Left kidney (tissue), 1 donor: ENCODE measurements at regions not wholly inside any gene's neighbourhood (a gene's known extent, or its start where the extent isn't known, plus 50 kb on each side); places are given as distances from the start of the nearest gene placed in this dataset.
"Not testable (repeated sequence)": the region's sequence is repeated elsewhere in the genome, so short reads cannot be mapped to it uniquely, and the experiment has no call there.

Experiments
- DNase-seq: peaks from one replicate; pipeline ENCODE4 v3.0.0-alpha.2; 2013

DNA sequence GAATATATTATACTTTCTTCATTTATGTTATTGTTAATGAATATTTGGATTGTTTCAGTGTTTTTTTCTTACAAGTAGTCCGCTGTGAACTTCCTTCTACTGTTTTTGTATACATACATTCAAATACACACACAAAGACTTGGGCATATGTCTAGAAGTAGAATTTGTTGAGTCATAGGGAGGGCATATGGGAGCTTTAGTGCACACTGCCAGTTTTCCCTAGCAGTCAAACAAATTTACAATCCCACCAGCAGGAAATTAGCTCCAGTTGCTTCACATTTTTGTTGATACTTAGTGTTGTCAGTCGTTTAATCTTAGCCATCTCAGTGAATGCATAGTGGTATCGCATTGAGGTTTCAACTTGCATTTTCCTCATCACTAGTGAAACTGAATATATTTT lies 492.3 kb downstream of the DIPK2A start:
- DNase-seq: no peak

DNA sequence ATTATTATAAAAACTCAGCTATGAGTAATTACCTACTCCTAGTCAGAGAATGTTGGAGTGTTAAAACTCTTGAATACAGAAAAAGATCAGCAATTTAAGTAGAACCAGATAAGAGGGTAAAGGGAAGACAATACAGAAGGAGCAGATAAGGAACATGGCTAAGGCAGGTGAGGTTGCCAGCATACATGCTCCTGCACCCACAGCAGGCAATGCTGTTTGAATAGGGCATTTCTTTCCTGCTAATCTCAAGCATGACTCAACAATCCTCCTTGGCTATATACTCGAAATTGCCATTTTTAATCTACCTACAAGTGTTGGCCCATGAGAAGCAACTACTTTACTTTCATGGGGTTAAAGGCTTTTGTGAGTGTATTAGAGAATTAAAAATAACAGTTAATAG lies 494.5 kb downstream of the DIPK2A start:
- no peak for DNase-seq

DNA sequence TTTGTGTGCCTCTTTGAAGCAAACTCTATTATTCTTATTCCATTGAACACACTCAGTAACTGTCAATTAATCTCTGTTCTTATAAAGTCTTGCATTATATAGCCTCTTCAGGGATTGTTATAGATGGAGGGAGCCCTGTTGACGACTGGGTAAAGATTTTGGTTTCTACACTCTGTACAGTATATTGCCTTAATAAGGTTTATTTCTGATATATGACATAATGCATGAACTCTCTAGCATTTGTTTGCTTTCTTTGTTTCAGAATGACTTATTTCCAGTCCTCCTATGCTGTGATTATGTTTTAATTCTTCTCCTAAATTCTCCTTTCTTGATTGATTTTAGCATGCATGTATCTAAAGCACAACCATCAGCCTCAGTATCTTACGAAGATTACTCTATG lies 494.9 kb downstream of the DIPK2A start:
- no peak for DNase-seq

DNA sequence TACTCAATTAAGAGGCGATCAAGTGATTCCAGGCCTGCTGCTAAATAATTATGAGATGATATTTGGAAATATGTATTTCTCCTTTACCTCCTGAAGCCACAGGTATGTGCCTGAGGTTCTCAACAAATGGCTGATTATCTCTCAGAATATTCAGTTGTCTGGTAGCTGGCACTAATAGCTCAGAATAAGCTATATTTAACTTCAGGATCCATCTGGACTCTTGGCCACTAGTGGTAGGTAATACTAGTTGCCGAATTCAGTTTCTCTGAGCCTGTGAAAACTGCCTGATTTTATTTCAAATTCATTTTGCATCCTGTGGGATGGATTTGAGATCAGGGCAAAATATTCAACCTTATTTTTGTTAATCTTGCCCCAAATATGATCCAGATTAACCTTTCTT lies 499.0 kb downstream of the DIPK2A start:
- no peak for DNase-seq

DNA sequence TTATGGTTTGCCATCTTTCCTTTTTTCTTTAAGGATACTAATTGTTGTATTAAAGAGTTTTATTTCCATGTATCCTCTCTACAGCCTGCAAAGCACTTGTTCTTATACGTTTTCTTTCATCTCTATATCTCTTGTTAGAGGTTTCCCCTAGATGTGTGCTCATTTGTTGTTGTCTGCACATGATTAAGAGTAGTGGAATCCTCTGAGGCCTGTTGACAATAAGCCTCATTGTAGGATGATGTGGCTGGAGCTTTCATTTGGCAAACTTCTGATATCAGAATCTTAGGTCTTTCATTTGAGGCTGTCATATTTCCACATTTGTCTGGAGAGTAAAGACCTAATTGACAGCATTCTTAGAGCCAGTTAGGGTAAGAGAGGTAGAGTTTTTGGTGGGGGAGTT lies 506.0 kb downstream of the DIPK2A start:
- no peak for DNase-seq

DNA sequence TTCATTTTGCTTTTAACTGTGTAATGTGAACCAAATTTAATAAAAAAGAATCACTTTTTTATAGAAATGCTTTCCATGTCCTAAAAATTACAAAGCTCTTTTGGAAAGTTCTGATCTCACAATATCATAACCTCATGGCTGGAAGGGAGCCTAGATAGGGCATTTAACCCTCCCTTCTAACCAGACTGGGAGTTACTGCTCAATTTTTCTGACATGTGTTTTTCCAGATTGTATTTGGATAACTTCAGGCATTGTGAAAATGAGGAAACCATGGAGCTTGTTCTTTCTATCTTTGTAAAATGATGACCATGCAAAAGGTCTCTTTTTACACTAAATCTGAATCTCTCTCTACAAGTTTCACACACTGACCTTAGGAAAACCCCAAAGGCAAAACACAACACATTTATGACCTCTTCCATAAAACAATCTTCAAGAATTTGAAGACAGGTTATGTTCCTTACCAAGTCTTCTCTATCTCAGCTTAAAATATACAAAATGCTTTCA lies 508.8 kb downstream of the DIPK2A start:
- DNase-seq: no peak

DNA sequence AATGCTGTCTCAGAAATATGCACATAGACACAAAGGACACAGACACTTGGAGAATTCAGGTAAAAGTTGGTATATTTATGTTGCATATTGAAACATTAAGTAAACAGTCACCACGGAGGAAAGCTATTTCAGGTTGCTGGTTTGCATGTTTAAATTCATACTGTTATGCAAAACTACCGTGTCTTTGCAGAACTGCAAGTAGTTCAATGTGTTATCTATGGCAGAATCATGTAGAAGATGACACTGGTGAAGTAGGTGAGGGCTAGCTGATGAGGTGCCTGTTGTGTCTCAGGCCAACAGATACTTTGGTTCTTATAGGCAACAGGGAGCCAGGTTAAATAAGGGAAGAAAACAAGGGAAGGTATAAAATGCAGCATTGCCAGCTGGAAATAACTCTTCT lies 511.3 kb downstream of the DIPK2A start:
- no peak for DNase-seq

DNA sequence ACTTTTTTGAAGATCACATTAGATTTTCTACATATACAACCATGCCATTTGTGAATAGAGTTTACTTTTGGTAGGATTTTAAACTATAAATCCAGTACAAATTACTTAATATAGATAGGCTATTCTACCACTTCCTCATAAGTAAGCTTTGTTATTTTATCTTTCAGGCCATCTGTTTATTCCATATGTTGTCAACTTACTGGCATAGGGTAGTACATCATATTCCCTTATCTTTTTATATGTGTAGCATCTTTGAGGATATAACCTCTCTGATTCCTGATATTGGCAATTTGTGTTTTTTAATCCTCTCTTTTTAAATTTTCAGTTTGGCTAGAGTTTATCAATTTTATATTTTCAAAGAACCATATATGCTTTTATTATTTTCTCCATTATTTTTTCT lies 515.4 kb downstream of the DIPK2A start:
- DNase-seq: no peak

DNA sequence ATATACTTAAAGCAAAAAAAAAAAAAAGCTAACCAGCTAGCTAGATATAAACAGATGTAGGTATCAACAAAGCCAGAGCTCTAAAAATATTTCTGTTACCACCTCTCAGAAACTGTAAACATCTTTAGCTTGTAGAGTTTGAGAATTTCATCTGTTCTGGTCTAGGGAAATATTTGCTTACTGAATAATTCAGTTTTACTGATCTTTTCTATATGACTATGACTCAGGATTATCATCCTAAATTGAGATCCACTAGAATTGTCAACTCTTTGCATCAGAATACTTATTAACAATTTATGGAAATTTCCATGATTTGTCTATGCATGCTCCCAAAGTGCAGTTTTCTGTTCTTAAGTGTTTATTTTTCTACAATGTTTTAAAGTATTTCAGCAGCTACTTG lies 517.3 kb downstream of the DIPK2A start:
- no peak for DNase-seq

DNA sequence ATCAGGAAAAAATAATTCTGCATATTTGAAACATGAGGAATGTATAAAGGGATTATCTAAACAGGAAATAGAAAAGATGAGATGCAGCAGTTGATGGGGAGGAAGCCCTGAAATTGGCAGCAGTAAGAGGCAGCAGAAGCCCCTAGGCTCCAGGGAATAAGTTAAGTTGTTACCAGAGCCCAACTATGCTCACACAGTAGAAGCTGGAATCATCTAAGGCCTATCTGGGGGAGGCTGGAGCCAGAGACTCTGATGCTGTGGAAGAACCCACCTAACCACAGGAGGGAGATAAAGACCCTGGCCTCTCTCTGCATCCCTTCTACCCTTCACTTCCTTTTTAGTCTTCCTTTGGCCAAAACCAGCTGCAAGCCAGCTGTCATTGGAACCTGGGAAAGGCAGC lies 519.7 kb downstream of the DIPK2A start:
- DNase-seq: no peak

DNA sequence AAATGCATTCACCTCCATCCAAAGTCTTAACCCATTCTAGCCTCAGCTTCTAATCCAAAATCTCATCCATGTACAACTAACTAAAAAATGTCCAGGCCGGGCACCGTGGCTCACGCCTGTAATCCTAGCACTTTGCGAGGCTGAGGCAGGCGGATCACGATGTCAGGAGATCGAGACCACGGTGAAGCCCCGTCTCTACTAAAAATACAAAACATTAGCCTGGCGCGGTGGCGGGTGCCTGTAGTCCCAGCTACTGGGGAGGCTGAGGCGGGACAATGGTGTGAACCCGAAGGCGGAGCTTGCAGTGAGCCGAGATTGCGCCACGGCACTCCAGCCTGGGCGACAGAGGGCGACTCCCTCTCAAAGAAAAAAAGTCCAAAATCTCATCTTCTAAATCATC lies 523.0 kb downstream of the DIPK2A start:
- not testable (repeated sequence) for DNase-seq

DNA sequence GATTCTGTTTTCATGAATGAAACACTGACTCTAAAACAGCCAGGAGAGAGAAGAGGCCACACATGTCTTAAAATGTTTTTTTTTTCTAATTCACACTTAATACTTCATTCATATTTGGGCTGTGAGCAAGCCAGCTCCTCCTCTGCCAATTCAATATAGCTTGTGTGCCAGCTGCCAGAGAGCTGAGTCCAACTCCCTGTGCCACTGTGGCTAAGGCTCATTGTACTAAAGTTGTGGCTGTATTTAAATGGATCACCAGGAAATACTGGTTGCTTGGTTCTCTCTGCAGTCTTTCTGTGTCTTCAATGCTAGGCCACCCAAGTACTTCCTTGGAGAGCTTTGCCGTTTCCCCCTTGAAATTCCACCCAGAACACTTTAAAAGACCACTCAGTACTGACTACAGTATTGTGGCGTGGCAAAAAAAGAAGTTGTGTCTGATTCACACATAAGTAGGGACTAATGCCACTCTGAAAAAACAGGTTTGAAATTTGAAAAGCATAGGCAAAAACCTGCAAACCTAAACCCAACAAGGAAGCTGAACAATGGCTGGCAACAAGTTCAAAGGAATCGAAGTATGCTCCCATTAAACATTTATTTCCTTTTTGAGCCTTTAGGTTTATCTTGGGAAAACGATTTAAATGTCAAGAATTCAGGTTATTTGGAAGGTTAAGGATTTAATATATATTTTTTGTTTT lies 524.7 kb downstream of the DIPK2A start:
- DNase-seq: no peak

DNA sequence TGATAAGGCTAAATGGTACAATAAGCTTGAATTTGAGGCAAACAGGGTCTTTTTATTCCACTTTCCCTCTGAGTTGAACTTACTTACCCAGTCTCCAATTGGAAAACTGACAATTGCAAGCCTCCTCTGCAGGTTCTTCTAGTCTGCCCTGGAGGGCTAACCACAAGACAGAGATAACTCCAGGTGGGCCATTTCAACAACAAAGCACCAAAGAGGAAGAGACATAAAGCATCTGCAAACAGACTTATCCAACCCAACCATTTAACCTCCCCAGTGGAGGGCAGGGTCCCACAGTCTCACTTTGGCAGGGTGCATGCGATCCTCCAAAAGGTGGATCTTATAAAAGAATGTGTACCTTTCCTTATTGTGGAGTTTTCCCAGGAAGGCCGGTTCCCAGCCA lies 525.8 kb downstream of the DIPK2A start:
- DNase-seq: no peak

DNA sequence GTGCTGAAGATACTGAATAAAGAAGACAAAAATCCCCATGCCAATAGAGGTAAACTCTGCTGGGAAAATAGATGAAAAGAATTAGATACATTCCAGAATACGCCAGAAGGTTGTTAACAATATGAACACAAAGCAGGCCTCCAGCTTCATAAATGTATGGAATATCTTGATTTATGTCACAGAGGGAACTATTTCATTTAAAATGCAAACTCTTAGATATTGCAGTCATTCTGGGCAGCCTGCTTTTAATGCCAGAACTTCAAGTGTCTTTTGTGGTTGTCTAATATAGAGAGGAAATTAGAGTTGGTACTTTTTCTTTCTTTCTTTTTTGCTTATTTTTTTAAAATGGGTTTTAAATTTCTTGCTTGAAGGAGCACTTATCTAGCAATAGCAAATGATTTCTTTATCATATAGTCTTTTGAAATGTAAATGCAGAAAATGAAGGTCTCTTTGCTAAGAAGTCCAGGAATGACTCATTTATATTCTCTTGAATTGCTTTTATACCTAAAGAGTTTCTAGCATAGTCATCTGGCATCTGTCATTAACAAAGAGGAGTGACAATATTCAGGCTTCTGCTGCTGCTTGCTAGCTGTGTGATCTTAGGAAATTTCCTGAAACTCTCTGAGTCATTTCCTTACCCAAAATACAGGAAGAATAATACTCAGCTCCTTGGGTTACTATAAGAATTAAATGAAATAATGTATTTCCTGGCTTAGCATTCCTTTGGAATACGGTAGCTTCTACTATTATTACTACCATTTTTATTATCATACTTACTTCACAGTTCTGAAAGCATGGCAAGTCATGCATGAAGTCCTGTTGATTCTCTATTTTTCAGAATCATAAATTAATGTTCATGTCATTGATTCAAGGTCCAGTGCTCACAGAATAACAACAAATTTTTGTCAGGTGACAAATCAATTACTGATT lies 527.6 kb downstream of the DIPK2A start:
- no peak for DNase-seq

DNA sequence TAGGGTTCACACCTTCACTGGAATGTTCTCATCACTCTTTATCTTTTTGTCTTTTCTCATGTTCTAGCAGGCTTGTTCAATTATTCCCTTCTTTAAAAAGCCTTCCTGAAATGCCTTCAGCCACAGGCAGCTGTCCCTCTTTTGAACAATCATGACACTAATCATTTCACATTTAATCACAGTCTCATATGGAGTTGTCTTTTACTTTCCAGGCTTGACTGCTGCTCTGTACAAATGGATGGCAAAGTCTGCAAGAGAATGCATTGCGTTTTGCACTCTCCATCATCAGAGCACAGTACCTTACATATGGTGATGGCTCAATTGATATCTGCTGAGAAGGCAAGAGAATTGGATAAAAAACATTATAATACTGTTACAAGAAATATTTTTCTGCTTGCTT lies 529.8 kb downstream of the DIPK2A start:
- no peak for DNase-seq

DNA sequence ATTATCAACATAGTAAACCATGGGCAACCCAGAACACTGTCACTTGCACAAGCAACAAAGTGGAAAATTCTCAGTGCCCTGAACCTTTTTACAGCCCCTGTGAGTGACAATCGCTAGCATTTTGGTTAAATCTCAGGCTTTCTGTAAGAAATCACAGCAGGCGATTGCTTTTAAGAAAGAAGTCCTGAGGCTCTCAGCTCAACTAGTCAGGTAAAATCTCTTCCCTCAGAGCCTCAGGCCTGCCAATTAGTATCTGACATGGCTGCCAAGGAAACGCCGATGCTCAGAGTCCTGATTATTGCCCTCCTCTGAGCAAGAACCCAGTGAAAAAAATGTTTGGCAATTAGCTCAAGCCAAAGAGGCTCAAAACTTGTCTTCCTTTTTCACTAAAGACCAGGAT lies 530.8 kb downstream of the DIPK2A start:
- DNase-seq: no peak

DNA sequence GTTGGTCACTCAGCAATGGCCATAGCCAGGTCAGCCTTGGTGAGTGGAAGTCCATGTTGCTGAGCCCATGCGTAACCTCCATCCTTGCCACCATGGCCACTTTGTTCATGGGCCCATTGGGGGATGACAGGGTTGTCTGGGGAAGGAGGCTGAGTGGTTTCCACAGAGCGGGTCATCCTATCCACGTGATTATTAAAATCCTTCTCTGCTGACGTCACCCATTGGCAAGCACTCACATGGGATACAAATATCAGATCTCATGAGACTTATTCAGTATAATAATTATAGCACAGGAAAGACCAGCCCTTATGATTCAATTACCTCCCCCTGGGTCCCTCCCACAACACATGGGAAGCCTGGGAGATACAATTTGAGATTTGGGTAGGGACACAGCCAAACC lies 534.8 kb downstream of the DIPK2A start:
- not testable (repeated sequence) for DNase-seq

DNA sequence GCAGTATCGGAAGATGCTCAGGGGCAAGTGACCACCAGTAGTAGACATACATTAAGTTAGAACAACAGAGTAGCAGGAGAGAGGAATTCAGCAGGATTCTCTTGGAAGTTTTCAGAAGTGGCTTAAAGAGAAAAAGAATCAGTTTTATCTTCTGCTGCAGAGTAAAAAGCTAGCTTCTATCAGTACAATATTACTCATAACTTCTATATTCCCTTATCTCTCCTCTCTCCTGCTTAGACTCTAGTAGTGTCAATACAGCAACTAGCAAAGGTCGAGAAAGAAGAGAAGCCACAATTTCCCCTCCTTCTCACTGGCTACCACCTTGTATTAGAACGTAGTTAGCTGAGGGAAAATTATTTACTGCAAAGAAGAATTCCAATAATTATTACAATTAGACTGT lies 539.7 kb downstream of the DIPK2A start:
- DNase-seq: no peak

DNA sequence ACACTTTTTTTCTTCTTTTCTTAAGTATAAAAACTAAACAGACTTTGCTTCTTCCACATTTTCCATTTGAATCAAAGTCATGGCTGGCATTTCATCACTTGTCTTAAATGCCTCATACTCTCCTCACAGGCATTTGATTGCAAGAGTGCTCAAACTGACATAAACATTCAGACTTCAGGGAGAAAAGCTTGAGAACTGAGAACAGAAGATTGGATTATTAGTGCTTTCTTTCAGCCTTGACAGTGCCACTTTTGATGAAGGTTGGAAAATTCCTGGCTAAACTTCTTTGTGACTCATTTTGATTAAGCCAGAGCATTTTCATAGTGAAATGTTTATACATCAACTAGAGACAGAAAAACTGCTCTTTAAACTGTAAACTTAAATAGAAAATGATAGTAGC lies 544.4 kb downstream of the DIPK2A start:
- no peak for DNase-seq

DNA sequence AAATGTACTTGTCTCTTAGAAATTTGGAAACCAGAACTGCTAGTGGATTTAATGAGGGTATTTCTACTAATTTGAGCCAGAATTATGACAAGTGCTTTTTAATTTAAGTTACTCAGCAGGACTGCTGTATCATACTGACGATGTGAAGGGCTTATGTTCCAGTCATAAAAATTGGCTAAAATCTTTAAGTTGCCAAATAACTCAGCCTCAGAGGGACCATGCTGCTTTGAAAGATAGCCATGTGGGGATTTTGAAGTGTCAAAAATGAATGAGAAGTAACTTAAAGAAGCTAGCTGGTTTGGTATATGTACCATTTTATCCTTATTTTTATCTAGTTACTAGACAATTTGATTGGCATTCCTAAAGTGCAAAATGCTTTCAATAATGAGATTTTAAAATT lies 545.0 kb downstream of the DIPK2A start:
- no peak for DNase-seq

DNA sequence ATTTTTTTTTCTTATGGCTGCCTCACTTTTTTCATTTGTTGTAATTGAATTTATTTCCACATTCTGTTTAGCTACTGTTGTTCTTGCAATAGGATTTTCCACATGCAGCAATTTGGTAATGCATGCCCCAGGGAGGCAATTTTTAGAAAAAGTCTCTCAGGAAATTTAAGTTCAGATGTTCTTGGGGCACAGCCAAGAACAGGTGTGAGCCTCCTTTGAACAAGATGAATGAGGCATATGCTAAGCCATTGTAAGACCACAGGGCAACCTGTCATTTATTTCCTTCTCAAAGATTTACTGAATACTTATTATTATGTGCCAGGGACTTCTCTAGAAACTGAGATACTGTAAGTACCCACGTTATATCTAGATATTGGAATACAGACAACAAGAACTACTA lies 549.5 kb downstream of the DIPK2A start:
- DNase-seq: no peak

DNA sequence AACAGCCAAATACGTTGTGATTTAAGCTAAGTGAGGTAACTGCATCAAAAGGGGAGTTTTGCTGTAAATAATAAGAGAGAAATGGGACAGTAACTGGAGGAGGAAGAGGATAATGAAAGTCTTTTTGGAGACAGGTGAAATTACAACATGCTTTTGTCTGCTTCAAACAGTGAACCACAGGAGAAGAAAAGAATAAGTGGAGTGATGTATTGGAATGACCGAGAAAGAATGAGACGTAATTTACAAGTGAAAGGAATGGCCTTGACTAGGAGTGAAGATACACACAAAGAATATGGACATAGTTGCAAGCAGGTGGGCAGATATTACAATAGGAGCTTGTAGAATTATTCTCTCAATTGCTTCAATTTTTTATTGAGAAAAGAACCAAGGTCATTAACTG lies 550.8 kb downstream of the DIPK2A start:
- no peak for DNase-seq

DNA sequence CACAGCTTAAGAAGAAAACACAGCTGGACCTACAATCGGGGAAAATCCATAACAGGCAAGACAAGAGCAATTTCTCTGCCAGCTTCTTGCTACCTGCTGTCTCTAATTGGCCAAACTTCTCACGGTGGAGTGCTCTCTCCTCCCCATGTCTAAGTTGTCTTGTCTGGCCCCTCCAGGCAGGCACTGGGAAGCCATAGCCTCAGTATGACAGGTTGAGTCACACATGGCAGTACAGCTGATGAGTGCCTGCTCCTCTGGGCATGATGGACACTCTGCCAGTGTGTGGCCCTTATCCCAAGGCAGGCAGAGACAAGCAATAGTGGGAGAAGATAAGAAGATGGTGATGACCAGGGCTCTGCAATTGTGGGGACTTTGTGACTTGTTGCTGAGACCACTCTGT lies 551.8 kb downstream of the DIPK2A start:
- no peak for DNase-seq

DNA sequence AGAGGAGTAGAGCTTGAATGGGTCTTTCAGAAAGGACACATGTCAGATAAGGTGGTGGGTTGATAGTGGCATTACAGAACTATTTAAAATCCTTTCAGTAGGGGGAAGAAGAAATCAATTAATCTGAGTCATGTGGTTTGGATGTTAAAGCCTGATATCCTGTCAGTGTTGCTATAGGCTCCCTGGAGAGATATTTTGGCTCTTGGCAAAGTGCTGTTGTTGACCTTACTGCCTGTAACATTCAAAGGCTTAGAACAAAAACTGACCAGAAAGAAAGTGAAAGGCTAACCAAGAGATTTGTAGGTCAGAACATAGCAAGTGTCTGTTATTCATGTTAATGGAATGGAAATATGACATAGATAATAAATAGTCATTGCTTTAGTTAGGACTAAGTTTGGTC lies 552.9 kb downstream of the DIPK2A start:
- DNase-seq: no peak
